CD8-positive, alpha-beta memory T cell (primary cell): ENCODE measurements at regions not wholly inside any gene's neighbourhood (a gene's known extent, or its start where the extent isn't known, plus 50 kb on each side); places are given as distances from the start of the nearest gene placed in this dataset.

Source experiments
- CTCF ChIA-PET: fragments of 350-600 bp; sonication (Branson Sonifier 250); formaldehyde crosslinking; loops from one replicate; lab custom pipeline; 2021; ENCODE audit warnings: antibody characterized with exemption; lab: Charles Lee
- POLR2A ChIA-PET: fragments of 350-600 bp; sonication (Branson Sonifier 250); formaldehyde crosslinking; loops from one replicate; lab custom pipeline; 2021; ENCODE audit warnings: antibody characterized with exemption; lab: Charles Lee
- DNase-seq, 5 donors: peaks; one replicate each; pipeline versions ENCODE4 v3.0.0 to v3.0.0-alpha.2; 2020 to 2022; ENCODE audit warnings: mixed read lengths in 1 of 5
- H3K27ac ChIP-seq: one replicate; pipeline ENCODE4 v1.7.0; 2013; ENCODE audit warnings: low read depth, mild to moderate bottlenecking, low read length, moderate library complexity
- H3K27me3 ChIP-seq: 2 replicates; pipeline ENCODE4 v1.7.0; 2013; ENCODE audit warnings: low read length, mild to moderate bottlenecking; ENCODE audit not compliant: insufficient read depth, poor library complexity, severe bottlenecking
- H3K36me3 ChIP-seq: 2 replicates; pipeline ENCODE4 v1.7.0; 2013; ENCODE audit warnings: mild to moderate bottlenecking, low read length, moderate library complexity; ENCODE audit not compliant: insufficient read depth
- H3K4me1 ChIP-seq: 2 replicates; pipeline ENCODE4 v1.7.0; 2013; ENCODE audit warnings: mild to moderate bottlenecking, low read length, moderate library complexity; ENCODE audit not compliant: insufficient read depth
- H3K4me3 ChIP-seq: 2 replicates; pipeline ENCODE4 v1.7.0; 2013; ENCODE audit warnings: mild to moderate bottlenecking, low read length
- H3K9me3 ChIP-seq: 2 replicates; pipeline ENCODE4 v1.7.0; 2013; ENCODE audit warnings: mild to moderate bottlenecking, low read length
- H3K27ac Mint-ChIP-seq, 8 donors: one replicate each; pipeline ENCODE4 v1.8.0; 2020 to 2021; ENCODE audit warnings: mixed read lengths in 8 of 8, mild to moderate bottlenecking in 6 of 8, inconsistent platforms in 3 of 8, moderate library complexity in 3 of 8
- H3K27me3 Mint-ChIP-seq, 2 donors: one replicate each; pipeline ENCODE4 v1.8.0; 2020 to 2021; ENCODE audit warnings: mixed read lengths in 2 of 2, mild to moderate bottlenecking in 1 of 2, moderate library complexity in 1 of 2
- H3K36me3 Mint-ChIP-seq, 3 donors: one replicate each; pipeline ENCODE4 v1.8.0; 2020 to 2021; ENCODE audit warnings: mixed read lengths in 3 of 3, inconsistent platforms in 1 of 3, mild to moderate bottlenecking in 1 of 3
- H3K4me1 Mint-ChIP-seq, 3 donors: one replicate each; pipeline ENCODE4 v1.8.0; 2020 to 2021; ENCODE audit warnings: mixed read lengths in 3 of 3, inconsistent platforms in 1 of 3, mild to moderate bottlenecking in 1 of 3
- H3K4me3 Mint-ChIP-seq, 7 donors: one replicate each; pipeline ENCODE4 v1.8.0; 2020 to 2021; ENCODE audit warnings: mixed read lengths in 7 of 7, mild to moderate bottlenecking in 6 of 7, moderate library complexity in 4 of 7, inconsistent platforms in 2 of 7
- H3K9me3 Mint-ChIP-seq, 5 donors: one replicate each; pipeline ENCODE4 v1.8.0; 2020 to 2022; ENCODE audit warnings: mixed read lengths in 5 of 5, mild to moderate bottlenecking in 3 of 5, moderate library complexity in 2 of 5, inconsistent platforms in 1 of 5

- no peak overlapping the region for H3K4me3 ChIP-seq
- H3K4me1 Mint-ChIP-seq: no peaks in the 10 kb centered on the region
- peaks cover 0 to 7% (median 0%) of the 10 kb centered on the region in 3 donors for H3K36me3 Mint-ChIP-seq
- H3K27me3 ChIP-seq: no peaks in the 10 kb centered on the region
- H3K4me3 Mint-ChIP-seq: no peak overlapping the region
- CTCF ChIA-PET: no interaction called here
- H3K4me1 ChIP-seq: no peaks in the 10 kb centered on the region
- POLR2A ChIA-PET: no interaction called here
- H3K27ac ChIP-seq: no peak overlapping the region
- peaks cover 2 to 12% (median 6%) of the 10 kb centered on the region in 5 donors for H3K9me3 Mint-ChIP-seq
- H3K27me3 Mint-ChIP-seq: peaks cover 1 to 4% of the 10 kb centered on the region in 2 donors
- no peaks in the 10 kb centered on the region for H3K36me3 ChIP-seq
- DNase-seq: no peak
- H3K9me3 ChIP-seq: no peaks in the 10 kb centered on the region
- no peak overlapping the region for H3K27ac Mint-ChIP-seq
Observed at GRCh38 chr9:90741036-90741435, 60.6 kb upstream of the SYK start.

GRCh38 chr9:90737742-90738141 lies 63.9 kb upstream of the SYK start:
- no peak overlapping the region for H3K4me3 Mint-ChIP-seq
- Histone ChIP-seq H3K4me3 (no peak overlapping the region), H3K9me3 (no peaks in the 10 kb centered on the region), H3K36me3 (no peaks in the 10 kb centered on the region), H3K4me1 (no peaks in the 10 kb centered on the region), H3K27me3 (no peaks in the 10 kb centered on the region), H3K27ac (no peak overlapping the region)
- H3K27ac Mint-ChIP-seq: no peak overlapping the region
- CTCF ChIA-PET: no interaction called here
- POLR2A ChIA-PET: no interaction called here
- H3K36me3 Mint-ChIP-seq: peaks cover 0 to 7% (median 0%) of the 10 kb centered on the region in 3 donors
- DNase-seq: no peak
- peaks cover under 1 to 1% of the 10 kb centered on the region in 2 donors for H3K27me3 Mint-ChIP-seq
- H3K4me1 Mint-ChIP-seq: no peaks in the 10 kb centered on the region
- peaks cover 2 to 12% (median 6%) of the 10 kb centered on the region in 5 donors for H3K9me3 Mint-ChIP-seq

- ChIA-PET POLR2A (no interaction called here), CTCF (no interaction called here)
- no peaks in the 10 kb centered on the region for H3K36me3 ChIP-seq
- Mint-ChIP-seq H3K4me3 (no peak overlapping the region), H3K9me3 (peaks cover 2 to 12% (median 6%) of the 10 kb centered on the region in 5 donors), H3K4me1 (no peaks in the 10 kb centered on the region), H3K36me3 (peaks cover 0 to 7% (median 0%) of the 10 kb centered on the region in 3 donors), H3K27me3 (peaks cover 6 to 11% of the 10 kb centered on the region in 2 donors), H3K27ac (no peak overlapping the region)
- H3K4me1 ChIP-seq: no peaks in the 10 kb centered on the region
- H3K9me3 ChIP-seq: no peaks in the 10 kb centered on the region
- no peaks in the 10 kb centered on the region for H3K27me3 ChIP-seq
- DNase-seq: no peak
- no peak overlapping the region for H3K27ac ChIP-seq
- H3K4me3 ChIP-seq: no peak overlapping the region
Observed at GRCh38 chr9:90735952-90736351, 65.7 kb upstream of the SYK start.

GRCh38 chr9:90734631-90735030 lies 67.0 kb upstream of the SYK start:
- Mint-ChIP-seq H3K9me3 (peaks cover 0 to 7% (median 4%) of the 10 kb centered on the region in 5 donors), H3K36me3 (peaks cover 0 to 7% (median 0%) of the 10 kb centered on the region in 3 donors), H3K27ac (no peak overlapping the region), H3K4me1 (no peaks in the 10 kb centered on the region), H3K4me3 (no peak overlapping the region), H3K27me3 (peaks cover 7 to 20% of the 10 kb centered on the region in 2 donors)
- no peaks in the 10 kb centered on the region for H3K36me3 ChIP-seq
- no peaks in the 10 kb centered on the region for H3K9me3 ChIP-seq
- no peak overlapping the region for H3K27ac ChIP-seq
- POLR2A ChIA-PET: no interaction called here
- no peaks in the 10 kb centered on the region for H3K27me3 ChIP-seq
- H3K4me1 ChIP-seq: no peaks in the 10 kb centered on the region
- DNase-seq: no peak
- H3K4me3 ChIP-seq: no peak overlapping the region
- CTCF ChIA-PET: interaction anchor here (0.7 kb wide), 1 partner anchor 34 kb away, joined by 3 read pairs; no protein-coding TSS in a partner anchor

GRCh38 chr9:90729351-90729750 lies 72.3 kb upstream of the SYK start:
- Histone ChIP-seq H3K4me3 (no peak overlapping the region), H3K27me3 (no peaks in the 10 kb centered on the region), H3K4me1 (no peaks in the 10 kb centered on the region), H3K27ac (no peak overlapping the region), H3K9me3 (no peaks in the 10 kb centered on the region), H3K36me3 (no peaks in the 10 kb centered on the region)
- no peak for DNase-seq
- Mint-ChIP-seq H3K9me3 (peaks cover 0 to 1% (median 0%) of the 10 kb centered on the region in 5 donors), H3K4me1 (no peaks in the 10 kb centered on the region), H3K36me3 (no peaks in the 10 kb centered on the region), H3K27me3 (peaks cover 5 to 33% of the 10 kb centered on the region in 2 donors), H3K27ac (no peak overlapping the region), H3K4me3 (no peak overlapping the region)
- ChIA-PET CTCF (no interaction called here), POLR2A (no interaction called here)

- no peak overlapping the region for H3K4me3 ChIP-seq
- no peak for DNase-seq
- ChIA-PET POLR2A (no interaction called here), CTCF (no interaction called here)
- H3K4me1 ChIP-seq: no peaks in the 10 kb centered on the region
- no peaks in the 10 kb centered on the region for H3K4me1 Mint-ChIP-seq
- H3K36me3 ChIP-seq: no peaks in the 10 kb centered on the region
- H3K27me3 Mint-ChIP-seq: peaks cover 5 to 34% of the 10 kb centered on the region in 2 donors
- H3K9me3 ChIP-seq: no peaks in the 10 kb centered on the region
- no peaks in the 10 kb centered on the region for H3K36me3 Mint-ChIP-seq
- peaks cover 0 to 1% (median 0%) of the 10 kb centered on the region in 5 donors for H3K9me3 Mint-ChIP-seq
- no peak overlapping the region for H3K4me3 Mint-ChIP-seq
- no peak overlapping the region for H3K27ac Mint-ChIP-seq
- H3K27ac ChIP-seq: no peak overlapping the region
- H3K27me3 ChIP-seq: no peaks in the 10 kb centered on the region
Observed at GRCh38 chr9:90727488-90727887, 74.1 kb upstream of the SYK start.

GRCh38 chr9:90726215-90726614 lies 75.4 kb upstream of the SYK start:
- Mint-ChIP-seq H3K4me3 (no peak overlapping the region), H3K4me1 (no peaks in the 10 kb centered on the region), H3K36me3 (no peaks in the 10 kb centered on the region), H3K9me3 (peaks cover 0 to 1% (median 0%) of the 10 kb centered on the region in 5 donors), H3K27ac (no peak overlapping the region), H3K27me3 (peaks cover 3 to 26% of the 10 kb centered on the region in 2 donors)
- no peaks in the 10 kb centered on the region for H3K9me3 ChIP-seq
- H3K27me3 ChIP-seq: no peaks in the 10 kb centered on the region
- ChIA-PET CTCF (no interaction called here), POLR2A (no interaction called here)
- no peaks in the 10 kb centered on the region for H3K36me3 ChIP-seq
- no peak for DNase-seq
- H3K27ac ChIP-seq: no peak overlapping the region
- H3K4me1 ChIP-seq: no peaks in the 10 kb centered on the region
- no peak overlapping the region for H3K4me3 ChIP-seq

- no peak for DNase-seq
- Mint-ChIP-seq H3K9me3 (peaks cover 0 to 1% (median 0%) of the 10 kb centered on the region in 5 donors), H3K27me3 (peaks cover 0 to 19% of the 10 kb centered on the region in 2 donors), H3K4me3 (no peak overlapping the region), H3K27ac (no peak overlapping the region), H3K4me1 (no peaks in the 10 kb centered on the region), H3K36me3 (no peaks in the 10 kb centered on the region)
- CTCF ChIA-PET: no interaction called here
- Histone ChIP-seq H3K27ac (no peak overlapping the region), H3K4me1 (no peaks in the 10 kb centered on the region), H3K36me3 (no peaks in the 10 kb centered on the region), H3K4me3 (no peak overlapping the region), H3K27me3 (no peaks in the 10 kb centered on the region), H3K9me3 (no peaks in the 10 kb centered on the region)
- POLR2A ChIA-PET: no interaction called here
Observed at GRCh38 chr9:90724880-90725279, 76.7 kb upstream of the SYK start.
